SU-DHL-6 (cell line): ENCODE measurements at regions not wholly inside any gene's neighbourhood (a gene's known extent, or its start where the extent isn't known, plus 50 kb on each side); places are given as distances from the start of the nearest gene placed in this dataset.

Experiments
- H2AFZ ChIP-seq: fragments of 200-600 bp; sonication (generic); 2 replicates; pipeline ENCODE4 v1.6.1; 2014; ENCODE audit warnings: low read depth, mild to moderate bottlenecking, moderate library complexity, mixed read lengths, antibody characterized with exemption, low read length; ENCODE audit not compliant: severe bottlenecking
- H3F3A ChIP-seq: fragments of 200-600 bp; shearing (Covaris generic); 2 replicates; pipeline ENCODE4 v1.6.0; 2016; ENCODE audit warnings: antibody characterized with exemption, mild to moderate bottlenecking; ENCODE audit not compliant: insufficient read depth
- H3K27ac ChIP-seq: fragments of 200-600 bp; sonication (generic); 2 replicates; pipeline ENCODE4 v1.5.1; 2016; ENCODE audit warnings: low read depth, mild to moderate bottlenecking, low read length, moderate library complexity, mixed read lengths
- H3K27me3 ChIP-seq: fragments of 200-600 bp; sonication (generic), shearing (Covaris generic); 2 replicates; pipeline ENCODE4 v1.6.0; 2014; ENCODE audit warnings: mild to moderate bottlenecking, low read length
- H3K36me3 ChIP-seq: fragments of 200-600 bp; sonication (generic); 2 replicates; pipeline ENCODE4 v1.6.1; 2014; ENCODE audit warnings: mild to moderate bottlenecking, low read length, mixed read lengths
- H3K4me2 ChIP-seq: fragments of 300-600, 200-600 bp; shearing (Covaris generic), sonication (generic); 2 replicates; pipeline ENCODE4 v1.6.0; 2014; ENCODE audit warnings: low read length, low read depth, mild to moderate bottlenecking; ENCODE audit not compliant: poor library complexity, severe bottlenecking
- H3K4me3 ChIP-seq: fragments of 200-600 bp; sonication (generic); 2 replicates; pipeline ENCODE4 v1.5.1; 2014; ENCODE audit warnings: antibody characterized with exemption, low read length, mild to moderate bottlenecking, mixed read lengths; ENCODE audit not compliant: insufficient read depth, poor library complexity, severe bottlenecking
- H3K79me2 ChIP-seq: fragments of 200-600 bp; sonication (generic); 2 replicates; pipeline ENCODE4 v1.6.1; 2014; ENCODE audit warnings: mild to moderate bottlenecking, low read length, moderate library complexity; ENCODE audit not compliant: insufficient read depth
- H3K9ac ChIP-seq: fragments of 200-600 bp; sonication (generic); 2 replicates; pipeline ENCODE4 v1.7.0; 2014; ENCODE audit warnings: mild to moderate bottlenecking, low read length
- H3K9me2 ChIP-seq: fragments of 200-600 bp; sonication (generic); replicated peaks from 2 replicates; pipeline ENCODE4 v1.6.1; 2014; ENCODE audit warnings: low read length; ENCODE audit not compliant: insufficient read depth
- H3K9me3 ChIP-seq: fragments of 200-600 bp; sonication (generic); 2 replicates; pipeline ENCODE4 v1.6.1; 2014; ENCODE audit warnings: low read length, mixed read lengths; ENCODE audit not compliant: insufficient read depth
- H4K20me1 ChIP-seq: fragments of 200-600 bp; sonication (generic); 2 replicates; pipeline ENCODE4 v1.6.1; 2014; ENCODE audit warnings: low read depth, mild to moderate bottlenecking, antibody characterized with exemption, low read length, moderate library complexity, mixed read lengths
- CTCF ChIP-seq: fragments of 200-600 bp; sonication (generic); IDR thresholded peaks from one replicate; pipeline ENCODE4 v1.5.1; 2017; ENCODE audit warnings: antibody characterized with exemption, mild to moderate bottlenecking, low read length, moderate library complexity; ENCODE audit not compliant: insufficient read depth, poor library complexity, severe bottlenecking
- EZH2phosphoT487 ChIP-seq: fragments of 200-600 bp; sonication (generic), shearing (Covaris generic); conservative IDR thresholded peaks from 2 replicates; pipeline ENCODE4 v1.6.1; 2018; ENCODE audit warnings: mild to moderate bottlenecking, antibody characterized with exemption, low read length, moderate library complexity, mixed read lengths

DNA sequence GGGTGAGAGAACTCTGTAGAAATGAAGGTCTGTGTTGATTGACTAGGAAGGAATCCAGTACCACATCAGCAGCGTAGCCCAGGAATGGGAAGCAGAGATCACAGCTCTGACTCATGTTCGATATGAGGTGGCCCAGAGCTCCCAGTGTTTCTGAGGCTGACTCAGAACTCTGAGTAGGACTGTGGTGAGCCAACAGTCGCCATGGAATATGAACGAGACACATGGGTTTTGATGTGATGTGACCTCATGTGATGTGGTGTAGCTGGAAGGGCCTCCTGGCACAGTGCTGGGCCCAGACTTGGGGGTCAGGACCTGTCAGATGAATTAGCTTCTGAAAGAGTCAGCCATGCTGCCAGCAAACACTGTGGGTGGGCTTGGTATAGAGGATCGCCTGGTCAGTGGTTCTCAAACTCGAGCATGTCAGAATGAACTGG lies 237.0 kb downstream of the MRPL39 start:
- no peaks in the 10 kb centered on the region for H3F3A ChIP-seq
- TF ChIP-seq EZH2phosphoT487 (no peak), CTCF (no peak)
- no peaks in the 10 kb centered on the region for H3K9me2 ChIP-seq
- H3K36me3 ChIP-seq = no peaks in the 10 kb centered on the region
- H3K9ac ChIP-seq = no peak overlapping the region
- H3K79me2 ChIP-seq = no peaks in the 10 kb centered on the region
- H3K9me3 ChIP-seq = no peaks in the 10 kb centered on the region
- no peaks in the 10 kb centered on the region for H3K27me3 ChIP-seq
- H3K4me2 ChIP-seq = no peak overlapping the region
- no peak overlapping the region for H3K27ac ChIP-seq
- no peak overlapping the region for H3K4me3 ChIP-seq
- H2AFZ ChIP-seq = no peak overlapping the region
- no peaks in the 10 kb centered on the region for H4K20me1 ChIP-seq

DNA sequence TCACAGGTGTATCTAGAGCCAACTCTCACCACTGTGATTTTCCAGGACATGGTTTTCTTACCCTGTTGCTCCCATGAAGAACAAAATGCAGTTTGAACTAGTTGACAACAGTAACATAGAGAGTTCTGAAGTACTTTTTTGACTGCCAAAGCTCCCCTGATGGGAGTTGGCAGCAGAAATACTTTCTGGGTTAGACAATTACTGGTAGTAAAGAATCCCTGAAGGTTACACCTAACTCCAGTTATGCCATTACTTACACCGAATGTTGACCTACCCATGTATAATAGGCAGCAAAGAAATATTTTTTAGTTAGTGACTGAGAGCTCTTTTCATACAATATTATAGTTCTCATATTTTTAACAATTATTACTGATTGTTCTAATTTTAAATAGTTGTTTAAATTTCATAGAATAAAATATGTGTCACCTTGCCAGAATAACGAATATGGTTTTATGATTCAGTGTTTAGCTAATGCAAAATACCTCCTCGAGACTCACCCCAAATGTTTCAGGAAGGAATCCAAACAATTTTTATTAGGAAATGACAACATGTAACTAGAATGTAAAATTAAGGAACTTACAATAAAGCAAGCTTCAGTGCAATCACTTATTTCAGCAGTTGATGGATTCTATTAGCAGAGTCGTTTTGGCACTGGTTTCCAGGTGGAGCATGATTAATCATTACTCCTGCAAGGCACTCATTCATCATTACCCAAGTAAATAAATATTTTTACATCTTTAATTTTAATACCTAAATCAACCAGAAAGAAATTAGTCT lies 237.6 kb downstream of the MRPL39 start:
- Histone ChIP-seq H4K20me1 (no peaks in the 10 kb centered on the region), H3K4me3 (no peak overlapping the region), H3K79me2 (no peaks in the 10 kb centered on the region), H3K27ac (no peak overlapping the region), H3F3A (no peaks in the 10 kb centered on the region), H2AFZ (no peak overlapping the region), H3K27me3 (no peaks in the 10 kb centered on the region), H3K9ac (no peak overlapping the region), H3K4me2 (no peak overlapping the region), H3K36me3 (no peaks in the 10 kb centered on the region), H3K9me3 (no peaks in the 10 kb centered on the region), H3K9me2 (no peaks in the 10 kb centered on the region)
- TF ChIP-seq CTCF = no peak
- TF ChIP-seq EZH2phosphoT487 = no peak

GRCh38 chr21:25368531-25368930 lies 238.8 kb downstream of the MRPL39 start:
- no peaks in the 10 kb centered on the region for H3K9me2 ChIP-seq
- TF ChIP-seq CTCF = no peak
- no peak for TF ChIP-seq EZH2phosphoT487
- H3K79me2 ChIP-seq = no peaks in the 10 kb centered on the region
- no peaks in the 10 kb centered on the region for H4K20me1 ChIP-seq
- H3K36me3 ChIP-seq = no peaks in the 10 kb centered on the region
- no peak overlapping the region for H2AFZ ChIP-seq
- H3K4me3 ChIP-seq = no peak overlapping the region
- H3K27ac ChIP-seq = no peak overlapping the region
- H3F3A ChIP-seq = no peaks in the 10 kb centered on the region
- no peak overlapping the region for H3K4me2 ChIP-seq
- H3K9me3 ChIP-seq = no peaks in the 10 kb centered on the region
- H3K27me3 ChIP-seq = no peaks in the 10 kb centered on the region
- H3K9ac ChIP-seq = no peak overlapping the region
